Endothelial cell of umbilical vein (primary cell): ENCODE measurements at regions not wholly inside any gene's neighbourhood (a gene's known extent, or its start where the extent isn't known, plus 50 kb on each side); places are given as distances from the start of the nearest gene placed in this dataset.

Source experiments
- BruUV-seq: library from RNA; stranded (reverse); fragments of 400-500 nt; replicated peaks from 2 replicates; lab custom pipeline; 2021; lab: Mats Ljungman, UMichigan
- CTCF ChIA-PET: fragments of 300-600, 350-600 bp; sonication (Branson Sonifier 250); formaldehyde crosslinking; loops from one replicate; lab custom pipeline; 2021; ENCODE audit warnings: antibody characterized with exemption, inconsistent platforms; lab: Charles Lee
- POLR2A ChIA-PET: fragments of 300-600, 350-600 bp; sonication (Branson Sonifier 250); formaldehyde crosslinking; loops from one replicate; lab custom pipeline; 2021; ENCODE audit warnings: antibody characterized with exemption, inconsistent platforms; lab: Charles Lee
- DNase-seq: peaks from one replicate; pipeline ENCODE4 v3.0.0-alpha.2; 2011; ENCODE audit warnings: low read depth, low spot score
- FAIRE-seq: peaks from 2 replicates; lab custom pipeline; 2011; peaks lifted over from hg19 to GRCh38; lab: Jason Lieb, UNC
- H2AFZ ChIP-seq: 2 replicates; pipeline ENCODE4 v1.6.0; 2012; ENCODE audit warnings: low read depth, low read length, control low read depth, inconsistent platforms
- H3K27ac ChIP-seq: 2 replicates; pipeline ENCODE4 v1.5.1; 2011; ENCODE audit warnings: low read depth, mild to moderate bottlenecking, control low read depth, low read length, moderate library complexity; ENCODE audit not compliant: insufficient read depth
- H3K27me3 ChIP-seq, 2 experiments: 2 replicates each; pipeline versions ENCODE4 v1.6.0 to v1.6.1; 2011; ENCODE audit warnings: low read length in 2 of 2, mixed read lengths in 1 of 2; ENCODE audit not compliant: control insufficient read depth in 2 of 2, insufficient read depth in 2 of 2
- H3K36me3 ChIP-seq, 2 experiments: 2 replicates in 1 of 2; 3 replicates in 1 of 2; pipeline ENCODE4 v1.5.1; 2011; ENCODE audit warnings: low read length in 2 of 2, mild to moderate bottlenecking in 1 of 2, moderate library complexity in 1 of 2; ENCODE audit not compliant: control insufficient read depth in 2 of 2, insufficient read depth in 2 of 2; ENCODE audit errors: extremely low read depth in 1 of 2
- H3K4me1 ChIP-seq: 3 replicates; pipeline ENCODE4 v1.5.1; 2011; ENCODE audit warnings: mild to moderate bottlenecking, low read length; ENCODE audit not compliant: control insufficient read depth, insufficient read depth; ENCODE audit errors: extremely low read depth
- H3K4me2 ChIP-seq: 2 replicates; pipeline ENCODE4 v1.6.1; 2011; ENCODE audit warnings: low read length, control low read depth, mixed read lengths; ENCODE audit not compliant: insufficient read depth
- H3K4me3 ChIP-seq, 3 experiments: fragments of 200-600 bp in 1 of 3; sonication (generic), shearing (Covaris generic) in 1 of 3; replicated peaks in 1 of 3; 2 replicates each; pipeline ENCODE4 v1.5.1; 2011 to 2016; ENCODE audit warnings: control low read depth in 3 of 3, low read length in 3 of 3, mild to moderate bottlenecking in 2 of 3, inconsistent platforms in 1 of 3, low read depth in 1 of 3, moderate library complexity in 1 of 3; ENCODE audit not compliant: insufficient read depth in 1 of 3
- H3K79me2 ChIP-seq: 2 replicates; pipeline ENCODE4 v1.6.0; 2012; ENCODE audit warnings: low read length, inconsistent platforms; ENCODE audit not compliant: control insufficient read depth, insufficient read depth
- H3K9ac ChIP-seq: replicated peaks from 2 replicates; pipeline ENCODE3; 2011; ENCODE audit warnings: low read length, control low read depth; ENCODE audit not compliant: insufficient read depth; ENCODE audit errors: extremely low read depth
- H3K9me1 ChIP-seq: replicated peaks from 3 replicates; pipeline ENCODE4 v1.6.0; 2011; ENCODE audit warnings: mild to moderate bottlenecking, low read length; ENCODE audit not compliant: control insufficient read depth, insufficient read depth; ENCODE audit errors: extremely low read depth
- H3K9me3 ChIP-seq: replicated peaks from 2 replicates; pipeline ENCODE4 v1.5.1; 2012; ENCODE audit warnings: low read length, inconsistent platforms; ENCODE audit not compliant: control insufficient read depth, insufficient read depth
- H4K20me1 ChIP-seq: replicated peaks from 2 replicates; pipeline ENCODE3; 2011; ENCODE audit warnings: mild to moderate bottlenecking, low read length; ENCODE audit not compliant: control insufficient read depth, insufficient read depth; ENCODE audit errors: extremely low read depth
- EZH2 ChIP-seq: IDR thresholded peaks from 2 replicates; pipeline ENCODE4 v1.6.1; 2012; ENCODE audit warnings: borderline replicate concordance, low read depth, mild to moderate bottlenecking, moderate library complexity, low read length, inconsistent platforms; ENCODE audit not compliant: severe bottlenecking
- FOS ChIP-seq: IDR thresholded peaks from 2 replicates; pipeline ENCODE4 v1.6.1; 2011; ENCODE audit warnings: mild to moderate bottlenecking, low read length, moderate library complexity, borderline replicate concordance; ENCODE audit not compliant: insufficient read depth
- GATA2 ChIP-seq: IDR thresholded peaks from 2 replicates; pipeline ENCODE4 v1.7.0; 2011; ENCODE audit warnings: low read depth, mild to moderate bottlenecking, moderate library complexity, mixed read lengths, low read length; ENCODE audit not compliant: insufficient read length, insufficient read depth
- JUN ChIP-seq: IDR thresholded peaks from 2 replicates; pipeline ENCODE4 v1.6.1; 2011; ENCODE audit warnings: borderline replicate concordance, low read depth; ENCODE audit not compliant: insufficient read length, insufficient read depth
- MAX ChIP-seq: IDR thresholded peaks from 2 replicates; pipeline ENCODE4 v1.6.1; 2011; ENCODE audit not compliant: insufficient read depth, insufficient read length
- MYC ChIP-seq: IDR thresholded peaks from one replicate; pipeline ENCODE4 v1.6.1; 2011; ENCODE audit warnings: mild to moderate bottlenecking, low read depth, low read length
- POLR2A ChIP-seq: IDR thresholded peaks from 2 replicates; pipeline ENCODE4 v1.6.1; 2012; ENCODE audit warnings: low read depth, mild to moderate bottlenecking, control low read depth, low read length
- POLR2AphosphoS5 ChIP-seq: IDR thresholded peaks from 2 replicates; pipeline ENCODE4 v1.6.1; 2012; ENCODE audit warnings: low read depth, mild to moderate bottlenecking, control low read depth, low read length, moderate library complexity; ENCODE audit not compliant: insufficient read depth
- dilution Hi-C: fragments of 300-500 bp; cut with MboI; formaldehyde crosslinking; loops from one replicate; pipeline ENCODE4 v1.15.0; 2019; ENCODE audit warnings: low sequenced_read_pairs; ENCODE audit not compliant: extremely low pct_ligation_motif_present
- intact Hi-C: fragments of 100-400 bp; cut with micrococcal nuclease; formaldehyde crosslinking; loops from one replicate; pipeline ENCODE4 v1.10.0; 2022
- TF ChIP-seq, protein P1 (sequence below), 2 donors: IDR thresholded peaks; 1 replicate in 1 of 2; 2 replicates in 1 of 2; pipeline ENCODE4 v1.5.1; 2011; ENCODE audit warnings: low read length in 2 of 2, mild to moderate bottlenecking in 2 of 2, moderate library complexity in 2 of 2, control low read depth in 1 of 2, inconsistent platforms in 1 of 2, low read depth in 1 of 2; ENCODE audit not compliant: insufficient read depth in 1 of 2; ENCODE audit errors: extremely low read depth in 1 of 2

DNA sequence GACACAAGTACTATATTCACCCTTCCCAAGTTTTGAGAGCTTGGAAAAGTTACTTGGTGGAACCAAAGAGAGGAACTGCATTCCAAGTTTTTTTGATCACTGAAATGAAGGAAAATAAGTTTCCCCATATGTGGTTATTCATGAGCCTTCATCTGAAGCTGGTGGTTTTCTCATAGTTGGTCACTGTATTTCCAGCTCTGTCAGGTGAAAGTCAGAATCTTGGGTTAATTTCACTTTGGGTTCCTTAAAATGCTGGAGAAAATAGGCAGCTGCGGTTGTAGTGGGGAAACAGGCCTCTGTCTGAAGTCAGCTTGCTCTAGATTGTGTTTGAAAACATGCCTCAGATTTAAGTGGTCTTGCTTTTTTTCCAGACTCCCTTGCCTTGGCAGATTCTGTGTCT is 200.5 kb downstream of the HRH4 start:
- Histone ChIP-seq H3K4me2 (no peak overlapping the region), H3K79me2 (no peaks in the 10 kb centered on the region), H3K9me3 (no peaks in the 10 kb centered on the region), H3K36me3 (no peaks in the 10 kb centered on the region), H2AFZ (no peak overlapping the region), H3K4me3 (no peak overlapping the region), H3K27me3 (peaks cover 2 to 6% of the 10 kb centered on the region in 2 experiments), H3K9ac (no peak overlapping the region), H3K27ac (no peak overlapping the region), H3K9me1 (no peaks in the 10 kb centered on the region), H3K4me1 (no peaks in the 10 kb centered on the region), H4K20me1 (no peaks in the 10 kb centered on the region)
- ChIA-PET CTCF (interaction anchor here (1.1 to 1.5 kb wide), 2 partner anchors 11 to 27 kb away, joined by 3 to 4 read pairs; no protein-coding TSS in a partner anchor), POLR2A (no interaction called here)
- FAIRE-seq, result no peak
- dilution Hi-C loops (no loop called here), intact Hi-C loops (no loop called here)
- no TSS peak for BruUV-seq
- TF ChIP-seq EZH2 (no peak), FOS (no peak), POLR2A (no peak), GATA2 (no peak), MAX (no peak), JUN (no peak), MYC (no peak), POLR2AphosphoS5 (no peak)
- TF ChIP-seq, protein P1, sequence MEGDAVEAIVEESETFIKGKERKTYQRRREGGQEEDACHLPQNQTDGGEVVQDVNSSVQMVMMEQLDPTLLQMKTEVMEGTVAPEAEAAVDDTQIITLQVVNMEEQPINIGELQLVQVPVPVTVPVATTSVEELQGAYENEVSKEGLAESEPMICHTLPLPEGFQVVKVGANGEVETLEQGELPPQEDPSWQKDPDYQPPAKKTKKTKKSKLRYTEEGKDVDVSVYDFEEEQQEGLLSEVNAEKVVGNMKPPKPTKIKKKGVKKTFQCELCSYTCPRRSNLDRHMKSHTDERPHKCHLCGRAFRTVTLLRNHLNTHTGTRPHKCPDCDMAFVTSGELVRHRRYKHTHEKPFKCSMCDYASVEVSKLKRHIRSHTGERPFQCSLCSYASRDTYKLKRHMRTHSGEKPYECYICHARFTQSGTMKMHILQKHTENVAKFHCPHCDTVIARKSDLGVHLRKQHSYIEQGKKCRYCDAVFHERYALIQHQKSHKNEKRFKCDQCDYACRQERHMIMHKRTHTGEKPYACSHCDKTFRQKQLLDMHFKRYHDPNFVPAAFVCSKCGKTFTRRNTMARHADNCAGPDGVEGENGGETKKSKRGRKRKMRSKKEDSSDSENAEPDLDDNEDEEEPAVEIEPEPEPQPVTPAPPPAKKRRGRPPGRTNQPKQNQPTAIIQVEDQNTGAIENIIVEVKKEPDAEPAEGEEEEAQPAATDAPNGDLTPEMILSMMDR (IDR thresholded peaks at IDR 0.05; ENCODE audit: extremely low read depth in 1 of 2, insufficient read depth in 1 of 2, low read depth in 1 of 2, low read length in 2 of 2), result no peak
- DNase-seq, result no peak
